ENCODE measurements at regions not wholly inside any gene's neighbourhood (a gene's known extent, or its start where the extent isn't known, plus 50 kb on each side); places are given as distances from the start of the nearest gene placed in this dataset.

DNA sequence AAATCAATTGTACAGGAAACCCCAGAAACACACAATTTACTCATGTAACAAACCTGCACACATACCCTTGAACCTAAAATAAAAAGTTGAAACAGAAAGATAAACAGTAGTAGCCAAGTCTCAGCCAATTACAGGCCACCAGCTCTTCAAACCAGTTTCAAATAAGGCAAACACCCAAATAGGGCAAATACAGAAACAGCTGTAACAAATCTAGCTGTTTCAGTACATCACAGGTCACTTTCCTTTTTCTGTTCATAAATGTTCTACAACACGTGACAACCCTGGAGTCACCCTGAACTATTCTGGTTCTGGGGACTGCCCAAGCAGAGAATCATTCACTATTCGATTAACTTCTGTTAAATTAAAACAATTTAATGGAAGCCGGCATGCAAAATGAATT lies 329.0 kb downstream of the GJA1 start:
- no peak for TF ChIP-seq POLR2A (IDR thresholded peaks at IDR 0.05)
- TF ChIP-seq, protein P1, sequence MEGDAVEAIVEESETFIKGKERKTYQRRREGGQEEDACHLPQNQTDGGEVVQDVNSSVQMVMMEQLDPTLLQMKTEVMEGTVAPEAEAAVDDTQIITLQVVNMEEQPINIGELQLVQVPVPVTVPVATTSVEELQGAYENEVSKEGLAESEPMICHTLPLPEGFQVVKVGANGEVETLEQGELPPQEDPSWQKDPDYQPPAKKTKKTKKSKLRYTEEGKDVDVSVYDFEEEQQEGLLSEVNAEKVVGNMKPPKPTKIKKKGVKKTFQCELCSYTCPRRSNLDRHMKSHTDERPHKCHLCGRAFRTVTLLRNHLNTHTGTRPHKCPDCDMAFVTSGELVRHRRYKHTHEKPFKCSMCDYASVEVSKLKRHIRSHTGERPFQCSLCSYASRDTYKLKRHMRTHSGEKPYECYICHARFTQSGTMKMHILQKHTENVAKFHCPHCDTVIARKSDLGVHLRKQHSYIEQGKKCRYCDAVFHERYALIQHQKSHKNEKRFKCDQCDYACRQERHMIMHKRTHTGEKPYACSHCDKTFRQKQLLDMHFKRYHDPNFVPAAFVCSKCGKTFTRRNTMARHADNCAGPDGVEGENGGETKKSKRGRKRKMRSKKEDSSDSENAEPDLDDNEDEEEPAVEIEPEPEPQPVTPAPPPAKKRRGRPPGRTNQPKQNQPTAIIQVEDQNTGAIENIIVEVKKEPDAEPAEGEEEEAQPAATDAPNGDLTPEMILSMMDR (IDR thresholded peaks at IDR 0.05) = no peak

Data from thyroid gland (tissue), 4 donors.